Testis (tissue), 2 donors: ENCODE measurements at regions not wholly inside any gene's neighbourhood (a gene's known extent, or its start where the extent isn't known, plus 50 kb on each side); places are given as distances from the start of the nearest gene placed in this dataset.

Experiments used
- DNase-seq: peaks from one replicate; pipeline ENCODE4 v3.0.0-alpha.2; 2019
- H3K27ac ChIP-seq, 2 donors: fragments of 200-600 bp; sonication (generic); one replicate each; pipeline ENCODE4 v1.5.1; 2019
- H3K27me3 ChIP-seq: fragments of 200-600 bp; sonication (generic); one replicate; pipeline ENCODE4 v1.5.1; 2019
- H3K36me3 ChIP-seq: fragments of 200-600 bp; sonication (generic); one replicate; pipeline ENCODE4 v1.5.1; 2017; ENCODE audit warnings: low read depth; ENCODE audit errors: missing control alignments
- H3K4me1 ChIP-seq: fragments of 200-600 bp; sonication (generic); one replicate; pipeline ENCODE4 v1.5.1; 2019
- H3K4me3 ChIP-seq, 2 donors: fragments of 200-600 bp; sonication (generic); one replicate each; pipeline ENCODE4 v1.5.1; 2017 to 2019
- H3K9me3 ChIP-seq: fragments of 200-600 bp; sonication (generic); one replicate; pipeline ENCODE4 v1.5.1; 2017
- CTCF ChIP-seq, 3 experiments: fragments of 450-650 bp in 2 of 3; fragments of 200-600 bp in 1 of 3; sonication (generic) in 1 of 3; IDR thresholded peaks; one replicate each; pipeline ENCODE4 v1.5.1; 2016 to 2019; ENCODE audit warnings: antibody characterized with exemption in 3 of 3, mild to moderate bottlenecking in 2 of 3, moderate library complexity in 1 of 3
- POLR2A ChIP-seq: fragments of 450-650 bp; IDR thresholded peaks from one replicate; pipeline ENCODE4 v1.6.1; 2017; ENCODE audit warnings: antibody characterized with exemption, mild to moderate bottlenecking, moderate library complexity
- WGBS, 2 donors: methylation state at CpG; one replicate each; pipeline ENCODE4 v1.1.5; 2018; 5-methylcytosine and 5-hydroxymethylcytosine counted together
- intact Hi-C: fragments of 100-400 bp; cut with DNase I; formaldehyde crosslinking; loops from one replicate; pipeline ENCODE4 v1.15.1; 2023; ENCODE audit warnings: low total_unique reads

- no peak overlapping the region for H3K27ac ChIP-seq
- no peak overlapping the region for H3K4me3 ChIP-seq
- no peaks in the 10 kb centered on the region for H3K4me1 ChIP-seq
- DNase-seq = no peak
- H3K36me3 ChIP-seq = no peaks in the 10 kb centered on the region
- no peaks in the 10 kb centered on the region for H3K27me3 ChIP-seq
- WGBS, 2 donors = 74 to 86% methylated on average over 12 of the region's 12 CpGs
- TF ChIP-seq POLR2A (no peak), CTCF (IDR thresholded peaks at IDR 0.05) (no peak)
- intact Hi-C loops = no loop called here
- H3K9me3 ChIP-seq = no peaks in the 10 kb centered on the region
Measured at GRCh38 chr6:14037402-14038277, 79.9 kb upstream of the CD83 start.

- Histone ChIP-seq H3K9me3 (no peaks in the 10 kb centered on the region), H3K36me3 (no peaks in the 10 kb centered on the region), H3K27me3 (no peaks in the 10 kb centered on the region), H3K27ac (no peak overlapping the region), H3K4me1 (no peaks in the 10 kb centered on the region), H3K4me3 (no peak overlapping the region)
- TF ChIP-seq POLR2A = no peak
- 52 to 62% methylated on average over 8 of the region's 8 CpGs for WGBS, 2 donors
- no peak for DNase-seq
- intact Hi-C loops = no loop called here
Measured at GRCh38 chr6:14038467-14039437, 78.8 kb upstream of the CD83 start.

- Histone ChIP-seq H3K36me3 (no peaks in the 10 kb centered on the region), H3K9me3 (no peaks in the 10 kb centered on the region), H3K4me3 (no peak overlapping the region), H3K27ac (no peak overlapping the region), H3K27me3 (no peaks in the 10 kb centered on the region), H3K4me1 (no peaks in the 10 kb centered on the region)
- TF ChIP-seq POLR2A = no peak
- TF ChIP-seq CTCF (IDR thresholded peaks at IDR 0.05) = no peak
- no peak for DNase-seq
- intact Hi-C loops = no loop called here
Measured at GRCh38 chr6:14040042-14040441, 77.5 kb upstream of the CD83 start.

GRCh38 chr6:14046476-14047068 lies 71.0 kb upstream of the CD83 start:
- H3K4me3 ChIP-seq = no peak overlapping the region
- WGBS, 2 donors = 28 to 32% methylated on average over 8 of the region's 8 CpGs
- no peaks in the 10 kb centered on the region for H3K36me3 ChIP-seq
- H3K27me3 ChIP-seq = no peaks in the 10 kb centered on the region
- H3K9me3 ChIP-seq = no peaks in the 10 kb centered on the region
- no peak for TF ChIP-seq POLR2A
- TF ChIP-seq CTCF (IDR thresholded peaks at IDR 0.05) = peak in 2 of 3 experiments; percentile 30 to 48
- H3K4me1 ChIP-seq = no peaks in the 10 kb centered on the region
- peak; percentile 49 for DNase-seq
- intact Hi-C loops = no loop called here
- no peak overlapping the region for H3K27ac ChIP-seq
